CD4-positive, alpha-beta T cell treated with Interleukin-10 for 1 hour (primary cell): ENCODE measurements at regions not wholly inside any gene's neighbourhood (a gene's known extent, or its start where the extent isn't known, plus 50 kb on each side); places are given as distances from the start of the nearest gene placed in this dataset.
"Not testable (repeated sequence)": the region's sequence is repeated elsewhere in the genome, so short reads cannot be mapped to it uniquely, and the experiment has no call there.

Source experiments
- DNase-seq: peaks from one replicate; pipeline ENCODE4 v3.0.0-alpha.2; 2020

DNA sequence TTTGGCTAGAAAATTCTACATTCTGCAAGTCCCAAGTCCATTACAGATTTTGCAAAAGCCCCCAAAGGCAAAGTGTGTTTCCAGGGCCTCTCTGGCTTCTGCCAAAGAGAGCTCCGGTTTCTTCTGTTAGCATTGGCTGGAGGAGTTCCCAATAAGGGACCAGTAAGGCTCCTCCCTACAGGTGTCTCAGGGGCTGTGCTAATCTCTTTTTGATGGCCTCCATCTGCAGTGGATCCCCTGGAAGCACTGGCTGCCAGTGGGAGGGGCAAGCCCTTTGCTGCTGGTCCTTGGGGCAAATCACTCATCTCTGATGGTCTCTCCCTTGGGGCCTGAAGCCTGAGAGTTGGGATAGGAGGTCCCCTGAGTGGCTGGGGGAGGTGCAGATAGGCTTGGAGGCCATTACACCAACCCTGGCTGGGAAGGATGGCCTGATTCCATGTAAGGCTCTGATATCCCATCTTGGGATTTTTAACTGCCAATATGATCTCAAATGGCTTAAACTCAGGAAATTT is 89.1 kb upstream of the USP24 start:
- DNase-seq, result no peak

DNA sequence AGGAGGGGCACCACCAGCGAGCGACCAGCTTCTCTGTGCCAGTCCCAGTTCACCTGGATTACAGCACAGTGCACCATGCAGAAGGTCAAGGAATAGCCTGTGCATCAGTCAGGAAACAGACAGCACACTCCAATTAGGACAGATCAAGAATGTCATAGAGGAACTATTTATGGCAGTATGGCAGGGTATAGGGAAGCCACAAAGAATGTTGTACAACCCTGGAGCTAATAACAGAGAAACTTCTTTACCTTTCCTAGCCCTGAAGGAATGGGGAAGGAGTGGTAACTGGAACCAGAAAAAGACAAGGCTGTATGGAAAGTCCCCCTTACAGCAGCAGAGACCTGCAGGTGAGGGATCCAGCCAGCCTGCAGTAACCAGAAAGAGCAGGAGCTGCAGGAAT is 87.8 kb upstream of the USP24 start:
- no peak for DNase-seq

DNA sequence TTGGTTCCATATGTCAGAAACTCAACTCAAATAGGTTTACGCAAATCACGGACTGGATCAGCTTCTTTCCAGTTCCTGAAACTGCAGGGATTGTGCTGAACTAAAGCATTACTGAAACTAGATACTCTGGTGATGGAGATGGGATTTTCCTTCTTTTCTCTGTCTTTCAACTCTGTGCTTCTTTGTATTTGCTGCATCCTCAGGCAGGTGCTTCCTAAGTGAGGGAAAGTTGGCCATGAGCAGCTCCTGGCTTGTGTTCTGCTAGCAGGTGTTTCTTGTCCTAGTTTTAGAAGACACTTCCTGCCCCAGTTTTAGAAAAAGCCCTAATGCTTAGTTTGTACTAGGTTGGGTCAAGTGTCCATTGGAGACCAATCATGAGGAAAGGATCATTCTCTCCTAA is 86.7 kb upstream of the USP24 start:
- no peak for DNase-seq

DNA sequence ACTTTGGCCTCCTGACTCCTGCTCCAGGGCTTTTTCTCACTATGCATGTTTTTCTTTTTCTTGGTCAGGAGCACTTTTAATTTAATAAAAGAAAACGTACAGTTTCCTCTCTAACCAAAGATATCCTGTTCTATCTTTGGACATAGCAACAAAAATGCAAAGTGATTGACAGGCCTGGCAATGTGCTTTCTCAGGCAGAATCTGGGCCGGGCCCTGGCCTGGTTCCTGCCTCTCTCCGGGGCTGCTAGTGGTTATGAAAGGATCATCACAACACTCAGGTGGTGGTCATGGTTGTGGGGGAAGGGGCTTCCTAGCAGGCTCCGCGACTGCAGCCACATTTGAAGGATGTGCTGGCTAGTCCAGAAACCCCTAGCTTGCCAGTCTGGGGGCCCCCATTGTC is 85.8 kb upstream of the USP24 start:
- DNase-seq, result no peak

DNA sequence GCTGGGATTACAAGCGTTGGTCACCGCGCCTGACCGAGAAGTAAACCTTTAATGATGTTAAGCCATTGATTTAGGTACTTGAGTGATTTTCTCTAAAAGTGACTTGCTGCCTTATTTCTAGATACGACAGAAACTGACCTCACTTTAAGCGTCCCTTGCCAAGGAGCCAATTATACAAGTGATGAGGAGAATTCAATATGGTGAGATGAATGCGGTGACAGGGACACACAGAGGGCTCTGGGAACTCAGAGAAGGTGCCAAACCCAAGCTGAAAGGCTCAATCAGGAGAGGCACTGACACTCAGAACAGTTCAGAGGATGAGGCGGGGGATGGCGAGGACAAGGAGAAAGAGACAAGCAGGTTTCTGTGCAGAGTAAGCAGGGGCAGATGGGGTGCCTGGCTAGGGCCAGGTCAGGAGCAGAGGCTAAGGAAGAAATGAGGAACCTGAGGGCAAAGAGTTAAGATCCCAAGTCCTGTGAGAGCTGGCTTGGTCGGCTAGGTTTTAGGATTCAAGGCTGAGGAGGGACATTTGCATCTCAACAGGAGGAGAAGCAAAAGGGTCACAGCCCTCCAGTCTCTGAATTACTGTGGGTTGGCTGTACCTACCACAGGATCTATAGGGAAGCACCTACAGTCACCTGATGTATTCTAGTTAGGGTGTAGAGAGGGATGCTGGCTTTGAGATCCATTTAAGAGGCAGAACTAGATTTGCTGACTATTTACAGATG is 83.2 kb upstream of the USP24 start:
- DNase-seq, result no peak

DNA sequence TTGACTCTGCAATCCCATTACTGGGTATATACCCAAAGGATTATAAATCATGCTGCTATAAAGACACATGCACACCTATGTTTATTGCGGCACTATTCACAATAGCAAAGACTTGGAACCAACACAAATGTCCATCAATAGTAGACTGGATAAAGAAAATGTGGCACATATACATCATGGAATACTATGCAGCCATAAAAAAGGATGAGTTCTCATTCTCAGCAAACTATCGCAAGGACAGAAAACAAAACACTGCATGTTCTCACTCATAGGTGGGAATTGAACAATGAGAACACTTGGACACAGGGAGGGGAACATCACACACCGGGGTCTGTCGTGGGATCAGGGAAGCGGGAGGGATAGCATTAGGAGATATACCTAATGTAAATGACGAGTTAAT is 81.1 kb upstream of the USP24 start:
- not testable (repeated sequence) for DNase-seq

DNA sequence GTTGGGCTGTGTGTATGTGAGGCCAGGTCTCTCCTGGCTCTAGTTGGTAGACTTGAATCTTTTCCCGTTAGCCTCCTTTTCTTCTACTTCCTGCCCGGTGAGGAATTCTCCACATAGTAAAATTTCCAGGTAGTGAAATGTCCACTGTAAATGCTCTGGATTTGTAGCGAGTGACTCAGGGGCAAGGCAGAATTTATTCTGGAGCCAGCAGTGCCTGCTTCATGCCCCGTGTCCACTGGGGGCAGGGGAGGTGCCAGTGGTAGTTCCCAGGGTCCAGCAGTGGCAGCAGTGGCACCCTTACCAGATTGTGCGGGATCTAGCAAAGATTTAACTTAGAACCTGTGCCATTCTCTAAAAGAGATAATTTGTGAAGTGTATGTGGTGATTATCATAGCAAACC is 74.5 kb upstream of the USP24 start:
- no peak for DNase-seq

DNA sequence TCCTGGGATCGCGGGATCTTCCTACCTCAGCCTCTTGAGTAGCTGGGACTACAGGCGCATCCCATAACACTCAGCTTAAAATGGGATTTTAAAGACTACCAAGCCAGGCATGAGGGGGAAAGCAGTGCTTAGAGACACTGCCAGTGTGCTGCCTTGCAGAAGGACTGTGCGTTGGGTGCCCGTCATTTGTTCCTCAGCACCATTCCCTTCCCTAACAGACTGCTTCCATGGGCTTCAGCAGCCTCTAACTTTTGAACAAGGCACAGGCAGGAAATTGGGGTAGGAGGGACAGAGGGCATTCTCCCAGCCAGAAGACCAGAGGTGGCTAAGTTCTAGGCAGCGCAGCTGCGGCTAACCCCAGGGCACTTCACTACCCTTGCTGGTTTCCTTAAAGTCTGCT is 73.9 kb upstream of the USP24 start:
- DNase-seq, result no peak

DNA sequence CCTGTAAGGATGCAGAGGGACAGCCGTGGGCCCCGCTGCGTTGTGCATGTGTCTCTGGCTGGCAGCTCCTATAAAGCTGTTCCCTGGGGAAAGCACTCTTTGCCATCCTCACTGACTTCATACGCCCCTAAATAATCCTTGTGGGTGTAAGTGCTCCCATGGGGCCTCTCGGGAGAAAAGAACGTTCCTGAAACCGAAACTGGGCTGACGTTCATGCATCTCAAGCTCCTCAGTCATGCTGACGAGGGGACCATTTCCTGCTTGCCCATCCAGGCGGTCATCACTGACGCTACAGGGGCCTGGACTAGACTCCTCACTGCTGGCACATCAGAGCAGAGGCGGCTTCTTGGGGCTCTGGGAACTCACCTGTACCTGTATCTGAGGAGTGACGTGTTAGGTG is 73.1 kb upstream of the USP24 start:
- DNase-seq, result no peak

DNA sequence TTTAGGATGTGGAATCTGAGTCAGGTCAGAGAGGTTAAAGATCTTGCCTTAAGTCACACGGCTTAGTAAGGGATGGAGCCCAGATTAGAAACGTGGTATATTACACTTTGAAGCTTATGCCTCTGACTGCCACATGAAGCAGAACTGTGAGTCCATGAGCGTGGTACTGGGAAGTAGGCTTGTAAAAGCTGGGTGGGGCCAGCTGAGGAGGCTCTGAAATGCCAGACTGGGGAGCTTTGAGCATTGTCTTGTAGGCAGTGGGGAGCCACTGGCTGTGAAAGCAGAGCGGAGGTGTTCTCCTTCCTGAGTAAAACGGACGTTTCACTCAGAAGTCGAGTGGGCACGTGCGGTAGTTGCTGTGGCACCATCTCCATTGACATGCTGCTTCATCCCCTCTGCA is 72.6 kb upstream of the USP24 start:
- DNase-seq, result no peak

DNA sequence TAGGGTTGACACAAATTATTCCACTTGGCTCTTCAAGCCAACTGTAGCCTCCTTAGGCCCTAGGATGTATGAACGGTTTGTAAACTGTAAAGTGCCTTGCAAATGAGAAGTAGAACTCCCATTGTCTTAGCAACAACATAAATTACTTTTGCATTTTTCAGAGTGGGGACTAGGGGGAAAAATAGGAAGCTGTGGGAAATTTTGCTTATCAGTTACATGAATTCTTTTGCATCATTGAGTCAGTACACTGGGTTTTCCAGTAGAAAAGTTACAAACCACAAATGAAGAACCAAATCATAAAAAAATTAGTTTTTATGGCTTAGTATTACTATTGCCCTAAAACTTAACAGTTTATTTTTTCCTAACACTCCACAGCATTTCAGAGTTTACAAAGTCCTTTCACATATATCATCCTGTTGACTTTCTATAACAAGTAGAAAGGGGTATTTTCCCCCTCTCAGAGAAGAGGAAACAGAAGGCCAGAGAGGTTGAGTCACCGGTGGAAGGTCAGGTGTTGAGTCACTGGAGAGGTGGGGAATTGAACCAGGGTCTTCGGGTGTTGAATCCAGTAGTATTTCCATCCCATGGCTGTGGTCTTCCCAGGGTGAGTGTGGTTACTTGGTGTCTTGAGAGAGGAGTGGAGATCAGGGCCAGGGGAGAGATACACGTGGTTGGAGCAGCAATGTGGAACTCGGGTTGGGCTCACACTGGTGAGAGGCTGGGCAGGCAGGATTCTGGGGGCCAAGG is 71.9 kb upstream of the USP24 start:
- DNase-seq, result no peak

DNA sequence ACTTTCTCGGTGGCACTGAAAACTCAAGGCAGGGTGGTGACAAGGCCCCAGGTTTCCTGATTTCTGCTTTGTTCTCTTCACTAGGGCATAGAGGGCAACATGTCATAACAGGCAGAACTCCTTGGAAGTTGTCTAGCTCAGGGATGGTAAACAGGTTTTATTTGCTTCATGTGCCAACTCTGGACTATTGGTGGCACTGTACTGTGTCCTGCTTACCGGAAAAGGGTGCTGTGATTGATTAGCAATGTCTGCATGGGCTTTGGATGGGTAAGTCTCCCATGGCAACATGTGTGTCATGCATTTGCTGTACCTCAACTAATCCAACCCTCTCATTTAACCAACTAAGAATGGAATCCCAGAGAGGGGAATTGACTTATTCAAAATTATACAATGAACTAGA is 70.7 kb upstream of the USP24 start:
- no peak for DNase-seq

DNA sequence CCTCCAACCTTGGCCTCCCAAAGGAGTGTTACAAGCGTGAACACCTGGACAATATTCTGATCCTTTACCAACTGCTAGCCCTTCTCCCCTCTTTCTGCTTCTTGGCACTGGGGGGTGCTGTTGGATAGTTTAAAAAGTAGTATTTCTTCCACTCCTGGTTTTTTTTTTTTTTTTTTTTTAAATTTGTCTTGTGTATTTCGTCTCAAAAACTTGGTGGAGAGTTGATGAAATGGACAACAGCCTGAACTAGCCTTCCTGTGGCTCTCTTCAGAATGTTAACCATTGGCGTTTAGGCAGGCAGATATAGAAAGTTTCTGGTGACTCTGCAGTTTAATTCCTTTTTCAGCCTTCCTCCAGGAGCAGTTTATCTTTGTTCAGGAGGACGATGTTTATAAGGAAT is 69.7 kb upstream of the USP24 start:
- DNase-seq, result peak; percentile 22

DNA sequence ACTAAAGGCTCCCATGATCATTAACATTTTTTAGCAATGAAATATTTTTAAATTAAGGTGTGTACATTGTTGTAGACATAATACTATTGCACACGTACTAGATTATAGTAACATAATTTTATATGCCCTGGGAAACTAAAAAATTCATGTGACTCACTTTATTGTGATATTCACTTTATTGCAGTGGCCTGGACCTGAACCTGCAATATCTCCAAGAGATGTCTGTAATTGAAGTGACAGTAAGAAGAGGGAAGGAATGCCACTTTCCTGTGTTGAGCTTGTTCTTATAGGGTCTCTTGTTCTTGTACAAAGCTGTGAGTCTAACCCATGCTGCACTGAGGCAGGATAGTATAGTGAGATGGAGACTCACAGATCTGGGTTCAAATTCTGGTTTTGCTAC is 66.9 kb upstream of the USP24 start:
- no peak for DNase-seq

DNA sequence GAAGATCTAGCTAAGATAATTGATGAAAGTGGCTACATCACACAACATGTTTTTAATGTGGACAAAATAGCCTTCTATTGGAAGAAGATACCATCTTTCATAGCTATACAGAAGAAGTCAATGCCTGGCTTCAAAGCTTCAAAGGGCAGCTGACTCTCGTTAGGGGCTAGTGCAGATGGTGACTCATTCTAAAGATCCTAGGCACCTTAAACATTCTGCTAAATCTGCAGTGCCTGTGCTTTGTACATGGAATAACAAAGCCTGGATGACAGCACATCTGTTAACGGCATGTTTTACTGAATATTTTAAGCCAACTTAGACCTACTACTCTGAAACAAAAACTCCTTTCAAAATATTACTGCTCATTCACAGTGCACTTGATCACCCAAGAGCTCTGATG is 65.6 kb upstream of the USP24 start:
- DNase-seq, result no peak

DNA sequence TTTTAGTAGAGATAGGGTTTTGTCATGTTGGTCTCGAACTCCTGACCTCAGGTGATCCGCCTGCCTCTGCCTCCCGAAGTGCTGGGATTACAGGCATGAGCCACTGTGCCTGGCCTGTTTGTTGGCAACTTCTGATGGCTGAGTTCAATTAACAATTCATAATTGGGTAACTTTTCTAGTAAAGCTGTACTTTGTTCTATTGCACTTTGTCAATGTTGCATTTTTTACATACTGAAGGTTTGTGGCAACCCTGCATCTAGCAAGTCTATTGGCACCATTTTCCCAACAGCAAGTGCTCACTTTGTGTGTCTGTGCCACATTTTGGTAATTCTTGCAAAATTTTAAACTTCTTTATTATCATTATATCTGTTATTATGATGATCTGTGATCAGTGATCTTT is 64.5 kb upstream of the USP24 start:
- no peak for DNase-seq

DNA sequence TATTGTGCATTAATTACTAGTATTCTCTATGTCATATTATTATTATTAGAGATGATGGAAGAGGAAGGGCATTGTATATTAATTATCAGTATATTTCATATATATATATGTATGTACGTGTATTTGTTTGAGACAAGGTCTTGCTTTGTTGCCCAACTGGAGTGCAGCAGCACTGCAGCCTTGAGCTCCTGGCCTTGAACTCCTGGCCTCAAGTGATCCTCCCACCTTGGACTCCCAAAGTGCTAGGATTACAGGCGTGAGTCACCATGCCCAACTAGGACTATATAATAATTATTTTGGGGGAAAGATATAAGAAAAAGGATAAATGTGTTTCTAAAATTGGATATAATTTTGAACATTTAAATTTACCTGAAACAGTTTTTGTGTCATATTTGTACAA is 63.2 kb upstream of the USP24 start:
- no peak for DNase-seq

DNA sequence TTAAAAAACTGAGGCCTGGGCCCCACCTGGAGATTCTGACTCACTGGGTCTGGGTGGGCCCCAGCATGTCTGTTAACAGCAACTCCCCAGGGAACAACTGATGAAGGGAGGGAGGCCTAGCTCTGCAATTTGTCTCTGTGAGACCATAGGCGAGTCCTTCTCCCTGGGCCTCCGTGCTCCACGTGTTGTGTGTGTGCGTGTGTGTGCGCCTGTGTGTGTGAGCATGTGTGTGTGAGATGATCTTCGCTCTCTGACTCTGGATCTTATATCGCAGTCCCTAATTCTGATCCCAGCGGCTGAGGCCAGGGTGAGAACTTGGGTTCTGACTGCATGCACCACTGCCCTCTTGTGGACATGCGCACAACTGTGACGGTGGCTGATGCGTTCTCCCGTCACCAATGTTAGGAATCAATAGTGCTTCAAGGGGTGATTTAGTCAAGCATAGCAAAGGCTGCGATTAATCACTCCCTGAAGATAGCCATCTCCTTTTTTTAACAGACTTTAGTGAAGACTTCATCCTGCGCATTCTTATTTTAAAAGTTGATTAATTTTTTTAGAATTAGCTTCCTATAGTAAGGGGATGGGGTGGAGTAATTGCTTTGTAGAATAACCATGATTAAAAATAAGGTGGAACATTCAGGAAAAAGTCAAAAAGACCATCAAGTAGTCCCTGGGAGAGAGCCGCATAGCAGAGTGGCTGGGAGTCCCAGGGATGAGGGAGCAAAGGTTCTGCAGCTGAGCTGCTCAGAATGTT is 62.4 kb upstream of the USP24 start:
- peak; percentile 81 for DNase-seq

DNA sequence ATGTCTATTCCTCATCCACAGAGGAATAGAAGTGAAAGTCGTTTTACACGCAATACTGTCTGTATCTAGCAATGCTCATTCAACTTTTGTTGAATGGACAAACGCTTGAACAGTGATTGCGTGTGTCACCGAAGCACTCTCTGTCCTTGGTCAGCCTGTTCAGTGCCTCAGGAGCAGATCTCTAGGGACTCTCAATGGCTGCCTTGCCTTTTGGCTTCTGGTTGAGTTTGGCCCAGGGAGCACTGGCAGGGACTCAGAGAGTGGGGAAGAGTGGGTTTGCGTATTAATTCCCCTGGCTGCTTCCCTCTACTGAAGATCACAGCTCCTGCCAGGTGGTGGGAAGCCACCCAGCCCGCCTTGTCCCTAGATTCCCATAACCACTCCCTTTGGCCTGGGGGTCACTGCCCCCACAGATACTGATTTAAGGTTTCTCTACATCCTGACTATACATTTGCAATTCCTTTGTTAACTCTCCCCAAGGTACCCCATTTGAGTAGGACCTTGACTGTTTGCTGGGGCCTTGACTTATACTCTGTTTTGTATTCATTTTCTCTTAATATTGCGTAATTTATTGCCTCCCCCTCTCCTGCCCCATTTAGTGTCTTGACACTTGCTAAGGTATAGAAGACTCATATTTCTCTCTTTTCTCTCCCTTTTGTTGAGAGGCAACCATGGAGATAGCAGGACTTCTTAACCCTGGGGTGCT is 61.7 kb upstream of the USP24 start:
- no peak for DNase-seq

DNA sequence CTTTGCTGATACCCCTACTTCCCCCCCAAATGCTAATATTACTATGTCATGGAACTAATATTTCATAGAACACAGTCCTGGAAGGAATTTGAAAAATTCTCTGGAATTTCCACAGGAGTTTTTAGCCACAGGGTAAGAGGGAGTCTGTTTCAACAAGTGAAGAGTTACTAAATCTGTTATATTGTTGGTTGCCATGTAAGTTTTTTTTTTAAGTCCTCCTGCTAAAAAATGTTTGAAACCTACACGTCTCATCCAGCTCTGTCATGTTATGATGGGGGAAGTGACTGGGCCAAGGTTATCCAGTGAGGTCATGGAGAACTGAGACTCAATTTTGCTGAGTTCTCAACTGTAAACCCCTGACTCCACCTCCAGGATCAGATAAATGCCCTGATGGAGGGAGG is 60.8 kb upstream of the USP24 start:
- DNase-seq, result no peak

DNA sequence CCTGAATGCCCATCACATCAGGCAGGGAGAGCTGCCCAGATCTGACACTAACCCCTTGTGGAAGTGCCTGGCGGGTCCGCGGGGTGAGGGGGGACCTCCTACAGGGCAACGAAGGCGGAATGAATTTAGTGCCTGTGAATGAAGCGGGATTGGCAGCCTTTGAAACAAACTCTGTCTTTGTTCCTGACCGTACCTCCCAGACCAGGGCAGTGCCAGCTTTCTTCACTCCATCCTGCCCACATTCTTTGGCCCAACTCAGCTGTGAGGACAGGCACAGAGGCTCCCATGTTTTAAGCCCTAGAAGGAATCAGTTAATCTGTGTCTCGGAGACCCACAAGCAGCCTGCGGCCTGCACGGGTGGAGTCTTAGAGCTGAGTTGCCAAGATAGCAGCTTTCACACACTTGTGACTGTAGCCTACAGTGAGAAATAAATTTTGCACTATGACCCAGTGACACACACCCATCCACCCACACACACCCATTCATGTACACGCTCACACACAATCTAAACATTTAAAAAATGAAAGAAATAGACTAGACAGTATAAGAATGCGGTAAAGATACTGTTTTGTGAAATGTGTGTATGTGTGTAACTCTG is 60.1 kb upstream of the USP24 start:
- no peak for DNase-seq

DNA sequence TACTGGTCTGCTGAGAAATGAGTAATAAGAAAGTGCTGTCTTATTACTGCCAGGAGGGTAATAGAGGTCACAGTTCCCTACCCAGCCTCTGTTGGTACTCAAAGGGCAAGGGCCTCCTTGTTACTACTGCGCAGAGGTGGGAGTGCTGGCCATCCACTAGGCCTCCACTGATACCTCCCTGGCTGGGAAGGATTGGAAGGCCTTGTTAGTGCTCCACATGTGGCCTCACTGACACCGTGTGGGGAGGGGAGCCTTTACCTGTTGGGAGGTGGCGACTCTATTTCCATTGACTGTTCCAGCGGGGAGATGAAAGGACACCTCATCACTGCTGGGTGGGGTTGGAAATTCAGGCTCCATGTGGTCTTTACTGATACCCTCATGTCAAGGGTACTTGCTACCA is 57.8 kb upstream of the USP24 start:
- DNase-seq, result no peak
